ENCODE measurements at regions not wholly inside any gene's neighbourhood (a gene's known extent, or its start where the extent isn't known, plus 50 kb on each side); places are given as distances from the start of the nearest gene placed in this dataset.

GRCh38 chr2:236857781-236858180 lies 227.9 kb upstream of the COPS8 start:
- DNase-seq: no peak

GRCh38 chr2:236858661-236859060 lies 227.0 kb upstream of the COPS8 start:
- no peak for DNase-seq

- no peak for DNase-seq
Measured at GRCh38 chr2:236859908-236860307, 225.8 kb upstream of the COPS8 start.

- no peak for DNase-seq
Measured at GRCh38 chr2:236861196-236861875, 224.4 kb upstream of the COPS8 start.

- no peak for DNase-seq
Measured at GRCh38 chr2:236861944-236862343, 223.7 kb upstream of the COPS8 start.

GRCh38 chr2:236862526-236862925 lies 223.2 kb upstream of the COPS8 start:
- no peak for DNase-seq

- no peak for DNase-seq
Measured at GRCh38 chr2:236862961-236863728, 222.5 kb upstream of the COPS8 start.

GRCh38 chr2:236863729-236864126 lies 222.0 kb upstream of the COPS8 start:
- DNase-seq: no peak

GRCh38 chr2:236865052-236865451 lies 220.6 kb upstream of the COPS8 start:
- no peak for DNase-seq

GRCh38 chr2:236866542-236867340 lies 218.9 kb upstream of the COPS8 start:
- no peak for DNase-seq

- DNase-seq: no peak
Measured at GRCh38 chr2:236867441-236868260, 218.0 kb upstream of the COPS8 start.

- no peak for DNase-seq
Measured at GRCh38 chr2:236870370-236870769, 215.3 kb upstream of the COPS8 start.

- no peak for DNase-seq
Measured at GRCh38 chr2:236871500-236872001, 214.1 kb upstream of the COPS8 start.

GRCh38 chr2:236872015-236872414 lies 213.7 kb upstream of the COPS8 start:
- no peak for DNase-seq

- no peak for DNase-seq
Measured at GRCh38 chr2:236872981-236873380, 212.7 kb upstream of the COPS8 start.

GRCh38 chr2:236873636-236874035 lies 212.1 kb upstream of the COPS8 start:
- no peak for DNase-seq

GRCh38 chr2:236874866-236875481 lies 210.7 kb upstream of the COPS8 start:
- no peak for DNase-seq

GRCh38 chr2:236875906-236876505 lies 209.7 kb upstream of the COPS8 start:
- DNase-seq: no peak

- DNase-seq: no peak
Measured at GRCh38 chr2:236876642-236877041, 209.0 kb upstream of the COPS8 start.

- DNase-seq: no peak
Measured at GRCh38 chr2:236877972-236878371, 207.7 kb upstream of the COPS8 start.

- DNase-seq: no peak
Measured at GRCh38 chr2:236879416-236879963, 206.2 kb upstream of the COPS8 start.

Data from stimulated activated naive CD4-positive, alpha-beta T cell treated with Interleukin-2 at 50 U/mL for 16 hours (primary cell).